ENCODE measurements at regions not wholly inside any gene's neighbourhood (a gene's known extent, or its start where the extent isn't known, plus 50 kb on each side); places are given as distances from the start of the nearest gene placed in this dataset.
"Not testable (repeated sequence)": the region's sequence is repeated elsewhere in the genome, so short reads cannot be mapped to it uniquely, and the experiment has no call there.

DNA sequence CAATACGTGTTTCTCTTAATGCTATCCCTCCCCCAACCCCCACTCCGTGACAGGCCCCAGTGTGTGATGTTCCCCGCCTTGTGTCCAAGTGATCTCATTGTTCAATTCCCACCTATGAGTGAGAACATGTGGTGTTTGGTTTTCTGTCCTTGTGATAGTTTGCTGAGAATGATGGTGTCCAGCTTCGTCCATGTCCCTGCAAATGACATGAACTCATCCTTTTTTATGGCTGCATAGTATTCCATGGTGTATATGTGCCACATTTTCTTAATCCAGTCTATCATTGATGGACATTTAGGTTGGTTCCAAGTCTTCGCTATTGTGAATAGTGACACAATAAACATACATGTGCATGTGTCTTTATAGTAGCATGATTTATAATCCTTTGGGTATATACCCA lies 52.5 kb downstream of the KIAA0408 start:
- H3K27ac Mint-ChIP-seq; H3K4me3 Mint-ChIP-seq; POLR2A ChIA-PET; H3K9me3 Mint-ChIP-seq; CTCF ChIA-PET; H3K4me1 Mint-ChIP-seq; H3K36me3 Mint-ChIP-seq (ENCODE audit: low read depth); H3K27me3 Mint-ChIP-seq; DNase-seq: not testable (repeated sequence)

DNA sequence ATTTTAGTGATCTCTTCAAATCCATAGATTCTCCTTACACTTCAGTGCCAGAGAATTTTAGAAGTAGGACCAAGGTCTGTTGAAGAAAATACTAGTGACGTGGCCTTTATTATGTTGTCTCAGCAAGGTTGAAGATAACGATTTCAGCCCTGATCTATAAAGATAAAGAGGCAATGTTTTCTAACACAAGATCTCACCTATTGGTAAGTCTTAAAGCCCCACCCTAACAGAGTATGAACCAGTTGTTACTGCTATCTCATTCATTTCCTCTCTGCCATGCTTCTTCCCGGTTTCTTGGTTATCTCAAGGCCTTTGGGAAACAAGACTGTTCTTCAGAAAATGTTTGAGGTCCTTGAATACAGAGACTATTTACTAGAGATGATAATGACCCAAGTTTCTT lies 53.1 kb downstream of the KIAA0408 start:
- CTCF ChIA-PET, result no interaction called here
- no peaks in the 10 kb centered on the region for H3K36me3 Mint-ChIP-seq (ENCODE audit: low read depth)
- peaks cover 9% of the 10 kb centered on the region for H3K4me1 Mint-ChIP-seq

DNA sequence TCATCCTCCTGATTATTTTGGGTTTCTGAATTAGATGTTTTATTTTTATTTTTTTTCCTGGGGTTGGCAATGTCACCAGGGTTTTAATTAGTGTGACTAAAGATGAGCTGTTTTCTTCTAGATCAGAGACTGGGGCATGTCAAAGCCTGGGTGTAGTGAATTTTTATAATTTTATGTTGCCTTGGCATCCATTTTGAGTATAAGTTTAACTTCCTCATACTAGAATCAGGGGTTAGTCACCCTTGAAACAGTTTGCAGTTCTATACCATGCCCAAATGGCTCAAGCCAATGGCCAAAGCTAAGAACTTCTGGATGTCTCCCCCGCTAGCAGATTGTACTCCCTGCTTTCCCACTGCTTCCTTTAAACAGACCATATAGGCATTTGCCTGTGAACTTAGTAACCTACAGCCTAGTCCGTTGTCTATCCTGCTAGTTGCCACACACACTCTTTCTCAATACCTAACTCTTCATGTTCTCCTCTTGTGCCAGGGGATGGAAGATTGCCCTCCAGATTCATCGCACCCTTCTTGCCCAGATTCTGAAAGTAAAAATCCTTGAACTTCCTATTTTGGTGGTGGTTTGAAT lies 54.5 kb downstream of the KIAA0408 start:
- H3K27ac Mint-ChIP-seq, result no peak overlapping the region

More for the DNA sequence above, 53.1 kb downstream of the KIAA0408 start:
- Mint-ChIP-seq H3K4me3 (no peak overlapping the region), H3K27ac (no peak overlapping the region), H3K27me3 (no peaks in the 10 kb centered on the region), H3K9me3 (peaks cover 3% of the 10 kb centered on the region)
- POLR2A ChIA-PET, result no interaction called here
- no peak for DNase-seq

DNA sequence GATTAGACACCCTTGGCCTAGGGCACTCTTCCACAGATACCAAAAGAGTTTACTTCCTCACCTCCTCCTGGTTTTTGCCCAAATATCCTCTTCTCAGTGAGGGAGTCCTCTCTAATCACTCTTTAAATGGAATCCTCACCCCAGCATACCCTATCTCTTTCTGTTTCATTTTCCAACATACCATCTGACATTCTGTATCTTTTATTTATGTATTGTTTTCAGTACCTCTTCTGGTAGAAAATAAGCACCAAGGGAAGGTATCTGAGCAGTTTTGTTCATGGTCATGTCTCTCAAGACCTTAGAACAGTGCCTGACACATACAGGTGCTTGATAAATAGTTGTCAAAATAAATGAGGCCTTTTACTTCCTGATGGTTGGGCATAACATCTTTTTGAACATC lies 55.1 kb downstream of the KIAA0408 start:
- no peak overlapping the region for H3K4me3 Mint-ChIP-seq
- no peak for DNase-seq
- peaks cover 9% of the 10 kb centered on the region for H3K4me1 Mint-ChIP-seq
- H3K27ac Mint-ChIP-seq, result peak overlapping the region; percentile 48
- H3K27me3 Mint-ChIP-seq, result no peaks in the 10 kb centered on the region
- peaks cover 3% of the 10 kb centered on the region for H3K9me3 Mint-ChIP-seq
- ChIA-PET CTCF (no interaction called here), POLR2A (no interaction called here)
- no peaks in the 10 kb centered on the region for H3K36me3 Mint-ChIP-seq (ENCODE audit: low read depth)

More for the DNA sequence above, 54.5 kb downstream of the KIAA0408 start:
- CTCF ChIA-PET, result no interaction called here
- Mint-ChIP-seq H3K36me3 (ENCODE audit: low read depth) (no peaks in the 10 kb centered on the region), H3K4me1 (peaks cover 9% of the 10 kb centered on the region), H3K4me3 (no peak overlapping the region), H3K27me3 (no peaks in the 10 kb centered on the region), H3K9me3 (peaks cover 3% of the 10 kb centered on the region)
- POLR2A ChIA-PET, result no interaction called here
- DNase-seq, result no peak

DNA sequence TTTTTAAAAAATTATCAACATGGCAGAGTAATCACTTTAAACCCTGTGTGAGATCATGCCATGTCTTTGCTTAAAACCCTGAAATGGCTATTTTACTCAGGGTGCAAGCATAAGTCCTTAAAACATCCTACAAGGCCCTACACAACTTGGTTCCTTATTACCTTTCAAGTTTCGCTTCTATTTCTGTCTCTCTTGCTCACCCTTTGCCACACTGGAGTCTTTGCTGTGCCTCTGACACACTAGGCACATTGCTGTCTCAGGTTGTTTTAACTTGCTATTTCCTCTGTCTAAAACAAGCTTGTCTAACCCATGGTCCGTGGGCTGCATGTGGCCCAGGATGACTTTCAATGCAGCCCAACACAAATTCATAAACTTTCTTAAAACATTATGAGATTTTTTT lies 55.6 kb downstream of the KIAA0408 start:
- peaks cover 3% of the 10 kb centered on the region for H3K9me3 Mint-ChIP-seq
- no peaks in the 10 kb centered on the region for H3K36me3 Mint-ChIP-seq (ENCODE audit: low read depth)
- no peak overlapping the region for H3K27ac Mint-ChIP-seq
- ChIA-PET CTCF (no interaction called here), POLR2A (no interaction called here)
- DNase-seq, result no peak
- H3K4me1 Mint-ChIP-seq, result peaks cover 9% of the 10 kb centered on the region
- H3K4me3 Mint-ChIP-seq, result no peak overlapping the region
- no peaks in the 10 kb centered on the region for H3K27me3 Mint-ChIP-seq

DNA sequence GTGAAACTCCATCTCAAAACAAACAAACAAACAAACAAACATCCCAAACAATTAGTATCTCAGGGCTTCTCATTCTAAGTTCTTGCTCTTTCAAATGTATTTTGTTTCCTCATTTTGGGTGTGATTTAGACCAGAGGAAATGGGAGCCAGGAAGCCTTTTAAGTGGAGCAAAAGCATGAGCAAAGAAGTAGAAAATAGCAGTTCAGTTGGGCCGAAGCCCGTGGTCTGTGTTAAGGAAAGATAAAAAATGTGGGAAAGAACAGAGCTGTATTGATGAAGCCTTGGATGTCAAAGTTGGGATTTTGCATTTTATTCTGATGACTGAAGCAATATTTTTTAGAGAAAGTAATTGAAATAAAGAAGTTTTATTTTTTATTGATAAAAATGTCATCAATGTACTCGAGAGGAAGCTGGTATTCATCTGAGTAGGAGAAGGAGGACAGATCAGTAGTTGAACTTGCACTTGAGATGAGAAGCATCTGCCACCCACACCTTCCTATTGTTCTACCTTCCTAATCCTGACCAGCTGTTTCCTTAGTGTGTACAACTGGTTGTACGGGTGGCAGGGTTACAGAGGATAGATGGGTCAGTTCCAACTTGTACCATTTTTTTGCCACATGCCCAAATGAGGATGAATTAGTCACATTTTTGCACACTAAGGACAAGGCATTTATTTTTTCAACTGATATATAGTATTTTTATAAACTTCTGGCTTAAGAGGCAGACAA lies 56.1 kb downstream of the KIAA0408 start:
- Mint-ChIP-seq H3K4me1 (peaks cover 12% of the 10 kb centered on the region), H3K27ac (no peak overlapping the region), H3K4me3 (no peak overlapping the region), H3K36me3 (ENCODE audit: low read depth) (no peaks in the 10 kb centered on the region), H3K27me3 (no peaks in the 10 kb centered on the region), H3K9me3 (peaks cover 5% of the 10 kb centered on the region)
- POLR2A ChIA-PET, result no interaction called here
- CTCF ChIA-PET, result no interaction called here
- DNase-seq, result no peak

DNA sequence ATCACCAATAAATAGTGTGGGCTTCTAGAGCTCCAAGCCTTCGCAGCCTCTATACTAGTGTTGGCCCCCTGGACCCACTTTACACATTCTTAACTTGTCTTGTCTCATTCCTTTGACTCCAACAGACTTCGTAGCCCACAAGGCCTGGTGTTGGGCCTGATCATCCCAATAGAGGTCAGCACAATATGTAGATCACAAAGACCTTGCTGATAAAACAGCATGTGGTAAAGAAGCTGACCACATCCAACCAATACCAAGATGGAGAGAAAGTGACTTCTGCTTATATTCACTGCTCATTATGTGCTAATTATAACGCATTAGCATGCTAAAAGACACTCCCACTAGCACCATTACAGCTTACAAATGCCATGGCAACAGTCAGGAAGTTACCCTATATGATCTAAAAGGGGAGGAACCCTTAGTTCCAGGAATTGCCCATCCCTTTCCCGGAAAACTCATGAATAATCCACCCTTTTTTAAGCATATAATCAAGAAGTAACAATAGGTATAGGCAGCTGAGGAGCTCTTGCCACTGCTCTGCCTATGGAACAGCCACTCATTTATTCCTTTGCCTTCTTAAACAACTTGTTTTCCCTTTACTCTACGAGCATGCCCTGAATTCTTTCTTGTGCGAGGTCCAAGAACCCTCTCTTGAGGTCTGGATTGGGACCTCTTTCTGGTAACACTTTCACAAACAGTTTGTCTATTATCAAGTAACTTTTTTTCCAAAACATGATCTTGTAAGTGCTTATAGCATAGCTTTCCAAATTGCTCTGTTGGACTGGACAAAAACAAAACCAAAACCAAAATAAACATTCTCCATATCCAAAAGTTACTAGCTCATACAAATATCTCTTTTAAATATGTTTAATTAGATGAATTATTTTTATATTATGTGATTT lies 54.6 kb upstream of the ECHDC1 start:
- Mint-ChIP-seq H3K4me1 (peaks cover 6% of the 10 kb centered on the region), H3K27me3 (no peaks in the 10 kb centered on the region), H3K4me3 (no peak overlapping the region), H3K36me3 (ENCODE audit: low read depth) (no peaks in the 10 kb centered on the region), H3K27ac (no peak overlapping the region), H3K9me3 (peaks cover 2% of the 10 kb centered on the region)
- CTCF ChIA-PET, result interaction anchor here (1.6 kb wide), 1 partner anchor 12 kb away, joined by 3 read pairs; no protein-coding TSS in a partner anchor
- DNase-seq, result no peak
- POLR2A ChIA-PET, result interaction anchor here (0.6 kb wide), 1 partner anchor 71 kb away, joined by 4 read pairs; no protein-coding TSS in a partner anchor

DNA sequence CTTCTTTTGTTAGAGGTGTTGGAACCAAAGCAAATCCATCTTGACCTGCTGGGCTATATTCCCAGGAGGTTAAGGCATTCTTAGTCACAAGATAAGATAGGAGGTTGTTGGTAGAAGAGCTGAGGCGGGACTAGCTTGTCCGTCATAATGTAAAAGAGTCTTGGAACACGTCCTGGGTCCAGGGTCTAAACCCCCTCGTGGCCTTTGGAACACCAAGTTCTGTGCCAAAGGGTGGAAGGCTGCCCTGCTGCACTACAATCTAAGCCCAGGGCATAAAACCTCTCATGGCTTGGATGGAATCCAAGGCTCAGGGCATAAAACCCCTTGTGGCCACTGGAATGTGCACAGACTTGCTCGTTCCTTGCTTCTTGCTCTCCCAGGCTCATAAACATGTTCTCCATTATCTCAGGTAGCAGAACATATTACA lies 53.8 kb upstream of the ECHDC1 start:
- H3K27ac Mint-ChIP-seq; H3K4me1 Mint-ChIP-seq; POLR2A ChIA-PET; H3K36me3 Mint-ChIP-seq (ENCODE audit: low read depth); H3K4me3 Mint-ChIP-seq; H3K9me3 Mint-ChIP-seq; H3K27me3 Mint-ChIP-seq; DNase-seq: not testable (repeated sequence)
- CTCF ChIA-PET, result interaction anchor here (1.6 kb wide), 1 partner anchor 11 kb away, joined by 3 read pairs; no protein-coding TSS in a partner anchor

Measured in activated CD4-positive, alpha-beta T cell treated with anti-CD3 and anti-CD28 coated beads, Interleukin-2, amount 10 ng/mL, durations not matched to agents 7 days and 5 days (primary cell).